Omental fat pad (tissue), 3 donors: ENCODE measurements at regions not wholly inside any gene's neighbourhood (a gene's known extent, or its start where the extent isn't known, plus 50 kb on each side); places are given as distances from the start of the nearest gene placed in this dataset.

ENCODE experiments used
- ATAC-seq: fragments of 150-250 bp; one replicate; pipeline ENCODE4 v1.9.1; 2016; ENCODE audit warnings: mild to moderate bottlenecking, moderate library complexity; ENCODE audit not compliant: low FRiP score
- DNase-seq: peaks from one replicate; pipeline ENCODE4 v3.0.0-alpha.2; 2019; ENCODE audit warnings: low spot score
- CTCF ChIP-seq, 3 donors: fragments of 450-650 bp; IDR thresholded peaks; one replicate each; pipeline ENCODE4 v1.5.1; 2016 to 2017; ENCODE audit warnings: antibody characterized with exemption in 3 of 3, mild to moderate bottlenecking in 3 of 3, moderate library complexity in 2 of 3

GRCh38 chr2:217309056-217309455 is 449.2 kb upstream of the TNP1 start:
- ATAC-seq: no peak
- TF ChIP-seq CTCF (IDR thresholded peaks at IDR 0.05): no peak
- no peak for DNase-seq

DNA sequence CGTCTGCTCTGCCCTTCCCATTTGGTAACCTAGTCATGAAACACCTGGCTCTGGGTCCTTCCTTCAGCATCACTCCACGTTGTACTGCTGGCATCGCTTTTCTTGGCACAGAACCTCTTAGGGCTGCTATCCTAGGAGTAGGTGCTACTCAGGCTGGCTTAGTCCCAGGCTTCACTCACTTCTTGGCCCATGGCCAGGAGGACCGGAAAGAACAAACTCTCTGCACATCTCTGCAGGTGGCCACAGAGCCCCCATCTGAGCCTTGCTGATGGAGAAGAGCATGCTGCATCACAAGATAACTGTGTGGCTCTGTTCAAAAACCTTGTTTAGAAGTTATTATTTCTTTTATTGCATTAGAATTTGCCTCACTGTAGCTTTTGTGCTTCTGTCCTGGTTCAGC is 447.2 kb upstream of the TNP1 start:
- ATAC-seq (no peak), DNase-seq (no peak)
- no peak for TF ChIP-seq CTCF (IDR thresholded peaks at IDR 0.05)

GRCh38 chr2:217305882-217306281 is 446.0 kb upstream of the TNP1 start:
- no peak for TF ChIP-seq CTCF (IDR thresholded peaks at IDR 0.05)
- no peak for ATAC-seq
- DNase-seq: no peak

DNA sequence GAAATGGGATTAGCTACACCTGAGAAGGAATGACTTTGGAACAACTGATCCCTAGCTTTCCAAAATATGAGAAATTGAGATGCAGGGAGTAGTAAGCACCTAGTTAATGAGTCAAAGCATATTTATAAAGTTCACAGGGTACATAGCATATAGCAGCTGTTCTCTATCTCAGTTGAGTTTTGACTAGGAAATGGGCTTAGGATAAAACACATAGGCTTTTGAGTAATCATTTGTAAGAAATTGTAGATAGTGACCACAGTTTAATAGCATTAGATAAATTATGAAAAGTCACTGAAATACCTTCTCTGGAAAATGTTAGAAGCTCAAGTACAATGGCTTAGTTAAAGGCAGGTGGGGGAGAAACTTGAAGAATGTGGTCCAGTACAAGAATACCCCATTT is 444.7 kb upstream of the TNP1 start:
- no peak for TF ChIP-seq CTCF (IDR thresholded peaks at IDR 0.05)
- DNase-seq (no peak), ATAC-seq (no peak)

- ATAC-seq (no peak), DNase-seq (no peak)
- no peak for TF ChIP-seq CTCF (IDR thresholded peaks at IDR 0.05)
Observed at GRCh38 chr2:217302856-217303255, 443.0 kb upstream of the TNP1 start.

GRCh38 chr2:217301142-217301925 is 441.5 kb upstream of the TNP1 start:
- no peak for TF ChIP-seq CTCF (IDR thresholded peaks at IDR 0.05)
- DNase-seq (no peak), ATAC-seq (no peak)

- DNase-seq: no peak
- ATAC-seq: no peak
- no peak for TF ChIP-seq CTCF (IDR thresholded peaks at IDR 0.05)
Observed at GRCh38 chr2:217299590-217299989, 439.7 kb upstream of the TNP1 start.
